ENCODE measurements at regions not wholly inside any gene's neighbourhood (a gene's known extent, or its start where the extent isn't known, plus 50 kb on each side); places are given as distances from the start of the nearest gene placed in this dataset.

DNA sequence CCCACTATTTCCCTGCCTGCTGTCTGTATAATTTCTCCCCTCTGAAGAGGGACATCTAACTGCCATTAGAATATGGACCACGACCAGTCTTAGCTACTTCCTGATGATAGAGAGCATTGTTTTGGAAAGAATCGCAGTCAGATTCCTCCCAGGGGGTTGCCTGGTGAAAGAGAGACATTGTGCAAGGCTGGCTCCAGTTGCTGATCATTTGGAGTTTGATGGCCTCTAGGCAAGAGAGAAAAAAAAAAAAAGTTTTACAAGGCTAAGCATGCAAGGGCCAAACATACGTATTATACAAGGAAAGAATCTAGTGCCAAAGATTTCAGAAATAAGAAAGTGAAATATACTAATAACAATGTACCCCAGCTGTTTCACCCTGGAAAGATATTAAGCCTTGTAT, 182.2 kb downstream of the CMPK2 start:
- H2AFZ ChIP-seq = no peak overlapping the region
- no peaks in the 10 kb centered on the region for H3K36me3 ChIP-seq (replicated peaks; ENCODE audit: insufficient read depth, low read depth)
- no peaks in the 10 kb centered on the region for H3K4me1 ChIP-seq (ENCODE audit: insufficient read depth)
- H3K9me2 ChIP-seq (replicated peaks; ENCODE audit: insufficient read depth) = no peaks in the 10 kb centered on the region
- no peaks in the 10 kb centered on the region for H3K27me3 ChIP-seq
- H3K9me3 ChIP-seq (ENCODE audit: low read depth) = no peaks in the 10 kb centered on the region
- WGBS (ENCODE audit: low lambda C conversion rate, missing lambda C conversion rate) = 68% methylated on average over 3 of the region's 3 CpGs
- H3K4me2 ChIP-seq = no peak overlapping the region
- H4K20me1 ChIP-seq (ENCODE audit: insufficient read depth, poor library complexity, severe bottlenecking) = no peaks in the 10 kb centered on the region
- TF ChIP-seq EZH2phosphoT487 (IDR thresholded peaks at IDR 0.05; ENCODE audit: low read depth, severe bottlenecking, unreplicated experiment) (no peak), EZH2 (IDR thresholded peaks at IDR 0.05; ENCODE audit: borderline replicate concordance) (no peak), CTCF (IDR thresholded peaks at IDR 0.05; ENCODE audit: poor library complexity) (no peak)
- no peaks in the 10 kb centered on the region for H3K79me2 ChIP-seq
- H3K27ac ChIP-seq = no peak overlapping the region
- DNase-seq (ENCODE audit: low spot score) = no peak
- H3K4me3 ChIP-seq = no peak overlapping the region

GRCh38 chr2:6685447-6685846, 180.3 kb downstream of the CMPK2 start:
- Histone ChIP-seq H3K27ac (no peak overlapping the region), H3K79me2 (no peaks in the 10 kb centered on the region), H3K9me3 (ENCODE audit: low read depth) (no peaks in the 10 kb centered on the region), H3K36me3 (replicated peaks; ENCODE audit: insufficient read depth, low read depth) (no peaks in the 10 kb centered on the region), H3K9me2 (replicated peaks; ENCODE audit: insufficient read depth) (no peaks in the 10 kb centered on the region), H3K4me2 (no peak overlapping the region), H4K20me1 (ENCODE audit: insufficient read depth, poor library complexity, severe bottlenecking) (no peaks in the 10 kb centered on the region), H3K4me3 (no peak overlapping the region), H3K4me1 (ENCODE audit: insufficient read depth) (no peaks in the 10 kb centered on the region), H2AFZ (no peak overlapping the region), H3K27me3 (no peaks in the 10 kb centered on the region)
- 88% methylated on average over 1 of the region's 1 CpG for WGBS (ENCODE audit: low lambda C conversion rate, missing lambda C conversion rate)
- TF ChIP-seq CTCF (IDR thresholded peaks at IDR 0.05; ENCODE audit: poor library complexity) (no peak), EZH2 (IDR thresholded peaks at IDR 0.05; ENCODE audit: borderline replicate concordance) (no peak), EZH2phosphoT487 (IDR thresholded peaks at IDR 0.05; ENCODE audit: low read depth, severe bottlenecking, unreplicated experiment) (no peak)
- DNase-seq (ENCODE audit: low spot score) = no peak

- Histone ChIP-seq H3K36me3 (replicated peaks; ENCODE audit: insufficient read depth, low read depth) (no peaks in the 10 kb centered on the region), H4K20me1 (ENCODE audit: insufficient read depth, poor library complexity, severe bottlenecking) (no peaks in the 10 kb centered on the region), H3K9me2 (replicated peaks; ENCODE audit: insufficient read depth) (no peaks in the 10 kb centered on the region), H3K27ac (no peak overlapping the region), H3K4me3 (no peak overlapping the region), H2AFZ (no peak overlapping the region), H3K4me2 (peak overlapping the region; percentile 2), H3K27me3 (no peaks in the 10 kb centered on the region), H3K4me1 (ENCODE audit: insufficient read depth) (peaks cover 7% of the 10 kb centered on the region), H3K79me2 (no peaks in the 10 kb centered on the region), H3K9me3 (ENCODE audit: low read depth) (no peaks in the 10 kb centered on the region)
- TF ChIP-seq EZH2 (IDR thresholded peaks at IDR 0.05; ENCODE audit: borderline replicate concordance) = no peak
- 51% methylated on average over 5 of the region's 5 CpGs for WGBS (ENCODE audit: low lambda C conversion rate, missing lambda C conversion rate)
- no peak for DNase-seq (ENCODE audit: low spot score)
Measured at GRCh38 chr2:6692056-6692455, 173.7 kb downstream of the CMPK2 start.

DNA sequence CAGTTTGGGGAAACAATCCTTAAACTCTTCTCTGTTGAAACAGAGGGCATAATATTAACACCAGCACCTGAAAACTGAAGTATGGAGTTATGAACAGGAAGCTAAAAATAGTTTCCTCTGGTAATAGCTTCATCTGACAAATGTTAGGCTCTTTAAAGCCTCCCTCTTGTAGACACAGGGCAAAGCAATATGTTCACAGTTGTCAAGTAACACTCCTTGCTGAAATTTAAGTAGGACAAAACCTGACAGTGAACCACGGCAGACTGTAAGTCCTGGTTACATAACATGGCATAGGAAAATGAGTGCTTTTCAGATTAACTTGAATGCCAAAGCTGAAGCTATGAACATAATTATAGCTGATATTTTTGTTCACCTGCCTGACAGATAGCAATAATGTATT, 172.9 kb downstream of the CMPK2 start:
- no peak for DNase-seq (ENCODE audit: low spot score)
- Histone ChIP-seq H3K79me2 (no peaks in the 10 kb centered on the region), H3K27ac (no peak overlapping the region), H3K4me3 (no peak overlapping the region), H3K9me3 (ENCODE audit: low read depth) (no peaks in the 10 kb centered on the region), H3K4me2 (no peak overlapping the region), H3K9me2 (replicated peaks; ENCODE audit: insufficient read depth) (no peaks in the 10 kb centered on the region), H2AFZ (no peak overlapping the region), H3K36me3 (replicated peaks; ENCODE audit: insufficient read depth, low read depth) (no peaks in the 10 kb centered on the region), H3K27me3 (no peaks in the 10 kb centered on the region), H3K4me1 (ENCODE audit: insufficient read depth) (peaks cover 7% of the 10 kb centered on the region), H4K20me1 (ENCODE audit: insufficient read depth, poor library complexity, severe bottlenecking) (no peaks in the 10 kb centered on the region)
- no peak for TF ChIP-seq EZH2phosphoT487 (IDR thresholded peaks at IDR 0.05; ENCODE audit: low read depth, severe bottlenecking, unreplicated experiment)
- TF ChIP-seq EZH2 (IDR thresholded peaks at IDR 0.05; ENCODE audit: borderline replicate concordance) = no peak
- no peak for TF ChIP-seq CTCF (IDR thresholded peaks at IDR 0.05; ENCODE audit: poor library complexity)
- 63% methylated on average over 1 of the region's 1 CpG for WGBS (ENCODE audit: low lambda C conversion rate, missing lambda C conversion rate)

All from hepatocyte (in vitro differentiated cells).